Heart right ventricle (tissue), 16 donors: ENCODE measurements at regions not wholly inside any gene's neighbourhood (a gene's known extent, or its start where the extent isn't known, plus 50 kb on each side); places are given as distances from the start of the nearest gene placed in this dataset.

Source experiments
- ATAC-seq, 8 donors: fragments of 200-7000 bp; cut with Tn5 transposase; one replicate each; pipeline ENCODE4 v1.9.1; 2020; ENCODE audit warnings: mild to moderate bottlenecking in 8 of 8, moderate library complexity in 8 of 8, moderate number of reproducible peaks in 1 of 8
- DNase-seq, 2 donors: peaks; one replicate each; pipeline ENCODE4 v3.0.0-alpha.2; 2020
- H3K27ac ChIP-seq, 10 donors: fragments of 200-600 bp; sonication (generic) in 2 of 10; one replicate each; pipeline versions ENCODE4 v1.5.0 to v1.8.0; 2020 to 2022; ENCODE audit warnings: mild to moderate bottlenecking in 3 of 10
- H3K27me3 ChIP-seq, 7 donors: fragments of 200-600 bp; one replicate each; pipeline ENCODE4 v1.8.0; 2021 to 2022; ENCODE audit warnings: mild to moderate bottlenecking in 2 of 7
- H3K36me3 ChIP-seq, 9 donors: fragments of 200-600 bp; sonication (generic) in 1 of 9; one replicate each; pipeline versions ENCODE4 v1.5.0 to v1.8.0; 2020 to 2022; ENCODE audit warnings: mild to moderate bottlenecking in 2 of 9
- H3K4me1 ChIP-seq, 9 donors: fragments of 200-600 bp; sonication (generic) in 1 of 9; one replicate each; pipeline versions ENCODE4 v1.5.0 to v1.8.0; 2020 to 2022; ENCODE audit warnings: mild to moderate bottlenecking in 4 of 9
- H3K4me3 ChIP-seq, 10 donors: fragments of 200-600 bp; sonication (generic) in 2 of 10; one replicate each; pipeline versions ENCODE4 v1.5.0 to v1.8.0; 2020 to 2022; ENCODE audit warnings: mild to moderate bottlenecking in 7 of 10, moderate library complexity in 2 of 10
- H3K9me3 ChIP-seq, 11 donors: fragments of 200-600 bp in 10 of 11; sonication (generic) in 2 of 11; one replicate each; pipeline versions ENCODE4 v1.5.0 to v1.8.0; 2013 to 2022; ENCODE audit warnings: mild to moderate bottlenecking in 2 of 11, control low read depth in 1 of 11, moderate library complexity in 1 of 11
- WGBS, 2 donors: extraction: QIAGEN DNeasy Blood & Tissue Kit; methylation state at CpG; one replicate each; pipeline ENCODE4 v1.1.7; 2013; ENCODE audit warnings: inconsistent platforms in 1 of 2; 5-methylcytosine and 5-hydroxymethylcytosine counted together
- intact Hi-C, 10 donors: fragments of 100-400 bp; cut with DNase I; formaldehyde crosslinking; loops; one replicate each; pipeline versions ENCODE4 v1.11.1 to v1.14.2; 2022
- TF ChIP-seq, protein P1 (sequence below), 9 donors: fragments of 200-600 bp; sonication (generic) in 2 of 9; IDR thresholded peaks; one replicate each; pipeline versions ENCODE4 v1.5.0 to v1.8.0; 2021 to 2022; ENCODE audit warnings: antibody characterized with exemption in 9 of 9, mild to moderate bottlenecking in 5 of 9, moderate library complexity in 1 of 9
- donor health status: Arrhythmogenic right ventricular cardiomyopathy.
- donor health status: ischemic (EF 13 %, LVEDD 7.1; RV severe dilation, severe dysfunction).
- donor health status: healthy with polysubstance abuse.
- donor health status: DM: no; HTN: yes; CAD: no.
- donor health status: DM: no; HTN: no; CAD: no.
- donor health status: ischemic (EF 25% LVEDD 6.9; RV normal size, moderate dysfunction).
- donor health status: ischemic (EF 25% LVEDD 5.7; RV mildly dilated, moderate dysfunction).
- donor health status: healthy.
- donor health status: DM: yes; HTN: yes; CAD: no.
- donor health status: Ischemic cardiomyopathy.
- donor health status: ischemic (EF 35%, LVEDD 5.7; RV mildly dilated, moderate dysfunction).
- donor health status: nonischemic (EF 11% LVEDD 7.7; RV severe dilation, severe dysfunction).
- donor health status: DM: yes; HTN: yes; CAD: no.
- donor health status: PGD.
- donor health status: ischemic (EF 29% LVEDD 5.4; RV normal size, mild dysfunction).
- donor health status: nonischemic (EF 23%, LVEDD 6.1; RV moderate dilation, normal function).

DNA sequence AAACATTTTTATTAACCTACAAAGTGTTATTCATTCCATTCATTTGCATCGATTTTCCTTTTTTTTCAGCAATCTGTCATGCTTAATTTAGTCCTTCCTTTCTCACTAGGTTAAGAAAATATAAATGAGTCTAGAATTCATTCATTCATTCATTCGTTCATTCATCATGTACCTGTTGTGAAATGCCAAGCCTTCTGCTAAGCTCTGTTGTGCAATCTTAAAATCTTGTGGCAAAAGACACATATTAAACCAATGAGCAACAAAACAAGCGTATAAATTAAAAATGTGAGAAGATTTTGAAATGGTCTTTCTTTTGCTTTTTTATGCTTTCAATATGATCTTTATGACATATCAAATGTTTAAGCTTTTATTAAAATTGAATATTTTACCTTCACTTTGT is 88.6 kb upstream of the MAD2L1 start:
- TF ChIP-seq, protein P1, sequence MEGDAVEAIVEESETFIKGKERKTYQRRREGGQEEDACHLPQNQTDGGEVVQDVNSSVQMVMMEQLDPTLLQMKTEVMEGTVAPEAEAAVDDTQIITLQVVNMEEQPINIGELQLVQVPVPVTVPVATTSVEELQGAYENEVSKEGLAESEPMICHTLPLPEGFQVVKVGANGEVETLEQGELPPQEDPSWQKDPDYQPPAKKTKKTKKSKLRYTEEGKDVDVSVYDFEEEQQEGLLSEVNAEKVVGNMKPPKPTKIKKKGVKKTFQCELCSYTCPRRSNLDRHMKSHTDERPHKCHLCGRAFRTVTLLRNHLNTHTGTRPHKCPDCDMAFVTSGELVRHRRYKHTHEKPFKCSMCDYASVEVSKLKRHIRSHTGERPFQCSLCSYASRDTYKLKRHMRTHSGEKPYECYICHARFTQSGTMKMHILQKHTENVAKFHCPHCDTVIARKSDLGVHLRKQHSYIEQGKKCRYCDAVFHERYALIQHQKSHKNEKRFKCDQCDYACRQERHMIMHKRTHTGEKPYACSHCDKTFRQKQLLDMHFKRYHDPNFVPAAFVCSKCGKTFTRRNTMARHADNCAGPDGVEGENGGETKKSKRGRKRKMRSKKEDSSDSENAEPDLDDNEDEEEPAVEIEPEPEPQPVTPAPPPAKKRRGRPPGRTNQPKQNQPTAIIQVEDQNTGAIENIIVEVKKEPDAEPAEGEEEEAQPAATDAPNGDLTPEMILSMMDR (IDR thresholded peaks at IDR 0.05), result no peak
- 67 to 72% methylated on average over 3 of the region's 3 CpGs for WGBS, 2 donors
- Histone ChIP-seq H3K27me3 (no peaks in the 10 kb centered on the region), H3K4me1 (no peaks in the 10 kb centered on the region), H3K4me3 (no peak overlapping the region), H3K36me3 (no peaks in the 10 kb centered on the region), H3K9me3 (no peaks in the 10 kb centered on the region), H3K27ac (no peak overlapping the region)
- ATAC-seq (no peak), DNase-seq (no peak)
- intact Hi-C loops, result loop anchor here in 8 of 10 donors (5.0 to 10.0 kb wide), 4 partner anchors 942 to 1100 kb away; no protein-coding TSS in a partner anchor

DNA sequence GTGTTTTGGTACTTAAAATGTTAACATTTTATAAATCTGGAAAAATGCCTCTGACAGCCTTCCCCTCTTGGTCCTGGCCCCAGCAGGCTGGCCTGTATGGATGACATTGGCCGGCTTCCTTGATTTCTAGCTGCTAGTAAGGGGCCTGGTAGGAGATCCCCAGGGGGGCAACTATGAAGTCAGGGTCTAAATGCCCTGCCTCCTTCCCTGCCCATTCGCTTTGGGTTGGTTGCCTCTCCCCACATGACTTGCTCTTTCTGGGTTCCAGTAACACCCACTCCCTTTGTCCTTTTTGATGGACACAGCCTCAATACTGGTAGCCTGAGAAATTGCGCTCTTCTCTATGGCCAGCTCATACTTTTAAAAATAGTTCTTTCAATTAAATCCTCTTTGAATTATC is 78.0 kb upstream of the MAD2L1 start:
- ATAC-seq, result no peak
- Histone ChIP-seq H3K36me3 (no peaks in the 10 kb centered on the region), H3K9me3 (no peaks in the 10 kb centered on the region), H3K4me3 (no peak overlapping the region), H3K27me3 (no peaks in the 10 kb centered on the region), H3K27ac (no peak overlapping the region), H3K4me1 (no peaks in the 10 kb centered on the region)
- TF ChIP-seq, protein P1 (IDR thresholded peaks at IDR 0.05), result no peak
- intact Hi-C loops, result no loop called here
- 74 to 85% methylated on average over 3 of the region's 3 CpGs for WGBS, 2 donors
- no peak for DNase-seq

DNA sequence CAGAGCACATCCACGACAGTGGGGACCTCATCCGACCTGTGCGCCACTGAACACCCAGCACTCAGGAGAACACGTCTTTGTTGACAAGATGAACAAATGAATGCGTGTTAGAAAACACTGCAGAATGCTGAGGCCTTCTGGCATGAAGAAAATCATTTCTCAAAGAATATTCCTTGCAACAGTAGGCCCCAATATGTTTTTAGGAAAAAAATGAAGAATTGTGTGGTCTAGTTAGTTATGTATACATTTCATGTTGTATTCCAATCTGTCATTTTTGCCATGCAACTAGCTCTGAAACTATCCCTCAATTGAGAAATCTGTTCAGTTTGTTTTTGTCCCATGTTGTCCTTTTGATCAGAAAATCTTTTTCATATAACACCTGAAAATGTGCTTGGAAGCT is 77.4 kb upstream of the MAD2L1 start:
- Histone ChIP-seq H3K27me3 (no peaks in the 10 kb centered on the region), H3K4me1 (no peaks in the 10 kb centered on the region), H3K27ac (no peak overlapping the region), H3K9me3 (no peaks in the 10 kb centered on the region), H3K4me3 (no peak overlapping the region), H3K36me3 (no peaks in the 10 kb centered on the region)
- DNase-seq, result no peak
- 75 to 85% methylated on average over 5 of the region's 5 CpGs for WGBS, 2 donors
- TF ChIP-seq, protein P1 (IDR thresholded peaks at IDR 0.05), result no peak
- intact Hi-C loops, result no loop called here
- ATAC-seq, result no peak

DNA sequence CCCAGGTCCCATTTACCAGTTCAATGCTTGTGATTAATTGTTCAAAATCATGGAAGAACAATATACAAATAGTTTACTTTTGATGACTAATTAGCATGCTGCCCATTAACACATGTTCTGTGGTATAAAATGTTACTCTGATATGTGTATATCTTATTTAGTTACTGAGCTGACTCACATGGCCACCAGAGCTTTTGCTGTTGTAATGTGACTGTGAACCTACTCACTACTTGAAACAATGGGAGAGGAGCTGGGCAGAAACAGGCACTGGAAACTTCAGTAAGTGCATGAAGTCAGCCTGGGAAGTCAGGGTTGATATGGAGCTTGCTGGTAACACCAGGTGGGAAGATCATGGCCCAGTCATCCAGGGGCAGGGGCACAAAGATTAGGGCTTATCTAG is 72.7 kb upstream of the MAD2L1 start:
- intact Hi-C loops, result no loop called here
- ATAC-seq, result no peak
- TF ChIP-seq, protein P1 (IDR thresholded peaks at IDR 0.05), result no peak
- no peak for DNase-seq
- H3K27me3 ChIP-seq, result no peaks in the 10 kb centered on the region
- no peaks in the 10 kb centered on the region for H3K4me1 ChIP-seq
- no peaks in the 10 kb centered on the region for H3K9me3 ChIP-seq
- H3K27ac ChIP-seq, result no peak overlapping the region
- H3K36me3 ChIP-seq, result no peaks in the 10 kb centered on the region
- H3K4me3 ChIP-seq, result no peak overlapping the region

DNA sequence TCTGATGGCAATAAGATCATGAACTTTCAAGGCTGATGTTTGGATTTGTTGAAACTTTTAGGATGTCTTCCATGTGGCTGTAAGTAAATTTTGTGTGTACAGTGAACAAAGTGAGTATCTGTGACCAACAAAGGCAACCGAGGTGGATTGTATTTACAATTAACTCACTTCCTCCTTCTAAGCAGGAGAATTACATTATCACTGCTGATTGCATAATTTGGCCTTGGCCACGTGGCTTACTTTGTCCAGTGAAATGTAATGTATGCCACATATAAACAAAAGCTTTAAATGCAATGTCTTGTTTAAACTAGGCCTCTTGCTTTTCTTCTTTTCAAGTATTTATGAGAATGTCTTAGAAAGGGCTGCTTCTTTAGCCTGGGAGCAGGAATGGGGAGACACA is 66.3 kb upstream of the MAD2L1 start:
- Histone ChIP-seq H3K27ac (no peak overlapping the region), H3K4me3 (no peak overlapping the region), H3K9me3 (no peaks in the 10 kb centered on the region), H3K36me3 (no peaks in the 10 kb centered on the region), H3K4me1 (no peaks in the 10 kb centered on the region), H3K27me3 (no peaks in the 10 kb centered on the region)
- no peak for DNase-seq
- WGBS, 2 donors, result 33 to 48% methylated on average over 2 of the region's 2 CpGs
- intact Hi-C loops, result no loop called here
- TF ChIP-seq, protein P1 (IDR thresholded peaks at IDR 0.05), result no peak
- no peak for ATAC-seq
